GM12878 (cell line): ENCODE measurements at regions not wholly inside any gene's neighbourhood (a gene's known extent, or its start where the extent isn't known, plus 50 kb on each side); places are given as distances from the start of the nearest gene placed in this dataset.

ENCODE experiments used
- ATAC-seq: fragments of 200-7000 bp; cut with Tn5 transposase; 3 replicates; pipeline ENCODE4 v1.9.1; 2020; ENCODE audit warnings: mild to moderate bottlenecking, moderate library complexity
- BruUV-seq: library from RNA; stranded (reverse); fragments of 400-500 nt; replicated peaks from 2 replicates; lab custom pipeline; 2021; lab: Mats Ljungman, UMichigan
- CTCF ChIA-PET: fragments of 300-600 bp; sonication (Branson Sonifier 250); formaldehyde crosslinking; extraction: SDS; loops from one replicate; lab custom pipeline; 2021; ENCODE audit warnings: inconsistent platforms; lab: Yijun Ruan, JAX
- POLR2A ChIA-PET: fragments of 350-600 bp; formaldehyde crosslinking; extraction: SDS; loops from one replicate; lab custom pipeline; 2021; ENCODE audit warnings: inconsistent platforms; lab: Charles Lee
- RAD21 ChIA-PET: fragments of 300-600 bp; sonication (Branson Sonifier 250); formaldehyde crosslinking; loops from one replicate; lab custom pipeline; 2023; ENCODE audit warnings: antibody characterized with exemption; ENCODE audit not compliant: unreplicated experiment; lab: Charles Lee
- SMC1A ChIA-PET: fragments of 300-600 bp; sonication (Branson Sonifier 250); formaldehyde crosslinking; loops from one replicate; lab custom pipeline; 2023; ENCODE audit not compliant: unreplicated experiment, uncharacterized antibody; lab: Charles Lee
- DNase-seq: peaks from one replicate; pipeline ENCODE4 v3.0.0-alpha.2; 2011; ENCODE audit warnings: low read depth, low spot score
- FAIRE-seq: peaks from 3 replicates; lab custom pipeline; 2011; peaks lifted over from hg19 to GRCh38; lab: Jason Lieb, UNC
- H2AFZ ChIP-seq: 2 replicates; pipeline ENCODE4 v1.6.0; 2011; ENCODE audit warnings: low read depth, low read length, control low read depth; ENCODE audit not compliant: control insufficient read depth
- H3K27ac ChIP-seq: 2 replicates; pipeline ENCODE4 v1.5.1; 2011; ENCODE audit warnings: control low read depth; ENCODE audit not compliant: control insufficient read depth, insufficient read depth
- H3K27me3 ChIP-seq, 2 experiments: replicated peaks in 1 of 2; 2 replicates each; pipeline versions ENCODE4 v1.6.0 to v1.6.1; 2011; ENCODE audit warnings: low read length in 1 of 2; ENCODE audit not compliant: control insufficient read depth in 2 of 2, insufficient read depth in 2 of 2
- H3K36me3 ChIP-seq, 2 experiments: 2 replicates each; pipeline ENCODE4 v1.5.1; 2011; ENCODE audit warnings: low read length in 1 of 2; ENCODE audit not compliant: control insufficient read depth in 2 of 2, insufficient read depth in 2 of 2
- H3K4me1 ChIP-seq: 2 replicates; pipeline ENCODE4 v1.6.1; 2011; ENCODE audit warnings: mild to moderate bottlenecking, low read length, moderate library complexity, mixed read lengths; ENCODE audit not compliant: control insufficient read depth, insufficient read depth
- H3K4me2 ChIP-seq: 2 replicates; pipeline ENCODE4 v1.6.0; 2011; ENCODE audit warnings: control low read depth; ENCODE audit not compliant: control insufficient read depth, insufficient read depth
- H3K4me3 ChIP-seq: fragments of 200-600 bp; sonication (generic); 2 replicates; pipeline ENCODE4 v1.5.1; 2016
- H3K79me2 ChIP-seq: 2 replicates; pipeline ENCODE4 v1.6.0; 2011; ENCODE audit warnings: low read length; ENCODE audit not compliant: control insufficient read depth, insufficient read depth
- H3K9ac ChIP-seq: 2 replicates; pipeline ENCODE4 v1.8.0; 2011; ENCODE audit warnings: low read length, control low read depth, mixed read lengths; ENCODE audit not compliant: control insufficient read depth, insufficient read depth
- H3K9me3 ChIP-seq: replicated peaks from 3 replicates; pipeline ENCODE4 v1.5.1; 2011; ENCODE audit warnings: mild to moderate bottlenecking, low read length; ENCODE audit not compliant: control insufficient read depth, insufficient read depth
- H4K20me1 ChIP-seq: 2 replicates; pipeline ENCODE4 v1.6.0; 2011; ENCODE audit not compliant: control insufficient read depth, insufficient read depth
- ATF7 ChIP-seq: fragments of 450-650 bp; IDR thresholded peaks from 2 replicates; pipeline ENCODE4 v1.6.1; 2016; ENCODE audit warnings: low read depth, mild to moderate bottlenecking
- GABPA ChIP-seq: IDR thresholded peaks from 2 replicates; pipeline ENCODE4 v1.6.1; 2014; ENCODE audit warnings: antibody characterized with exemption, low read depth, mild to moderate bottlenecking, inconsistent platforms
- HDAC6 ChIP-seq: fragments of 200-600 bp; sonication (generic); IDR thresholded peaks from one replicate; pipeline ENCODE4 v1.8.0; 2017; ENCODE audit warnings: antibody characterized with exemption; ENCODE audit not compliant: unreplicated experiment
- LARP7 ChIP-seq: fragments of 450-650 bp; IDR thresholded peaks from 2 replicates; pipeline ENCODE4 v1.6.1; 2017; ENCODE audit warnings: mild to moderate bottlenecking
- MTA2 ChIP-seq: fragments of 450-650 bp; IDR thresholded peaks from 2 replicates; pipeline ENCODE4 v1.6.1; 2016; ENCODE audit warnings: low read depth, mild to moderate bottlenecking, moderate library complexity
- MXI1 ChIP-seq: fragments of 150-350 bp; IDR thresholded peaks from 2 replicates; pipeline ENCODE4 v1.6.1; 2011; ENCODE audit warnings: low read depth, mild to moderate bottlenecking, inconsistent platforms, low read length, improper control_type of control experiment
- RAD21 ChIP-seq: IDR thresholded peaks from 2 replicates; pipeline ENCODE4 v1.6.1; 2011; ENCODE audit warnings: mild to moderate bottlenecking, low read depth, low read length, moderate library complexity; ENCODE audit not compliant: insufficient read depth
- RFX5 ChIP-seq: IDR thresholded peaks from 2 replicates; pipeline ENCODE4 v1.6.1; 2011; ENCODE audit warnings: low read depth, low read length, improper control_type of control experiment
- STAT3 ChIP-seq: IDR thresholded peaks from 2 replicates; pipeline ENCODE4 v1.6.1; 2011; ENCODE audit warnings: low read depth, low read length, improper control_type of control experiment
- ZNF24 ChIP-seq: fragments of 450-650 bp; IDR thresholded peaks from 2 replicates; pipeline ENCODE4 v1.6.1; 2017; ENCODE audit warnings: antibody characterized with exemption, mild to moderate bottlenecking
- ZZZ3 ChIP-seq: IDR thresholded peaks from 2 replicates; pipeline ENCODE4 v1.6.1; 2011; ENCODE audit warnings: low read depth; ENCODE audit not compliant: control insufficient read depth, insufficient read length
- in situ Hi-C: fragments of 300-500 bp; cut with MboI; formaldehyde crosslinking; loops from 9 replicates; pipeline ENCODE4 v1.14.3; 2018; ENCODE audit warnings: mixed read lengths
- intact Hi-C: fragments of 100-400 bp; cut with micrococcal nuclease; formaldehyde crosslinking; loops from one replicate; pipeline ENCODE4 v1.14.2; 2022; ENCODE audit not compliant: unreplicated experiment
- TF ChIP-seq, protein P1 (sequence below): fragments of 450-650 bp; IDR thresholded peaks from 2 replicates; pipeline ENCODE4 v1.6.1; 2016; ENCODE audit warnings: mild to moderate bottlenecking

DNA sequence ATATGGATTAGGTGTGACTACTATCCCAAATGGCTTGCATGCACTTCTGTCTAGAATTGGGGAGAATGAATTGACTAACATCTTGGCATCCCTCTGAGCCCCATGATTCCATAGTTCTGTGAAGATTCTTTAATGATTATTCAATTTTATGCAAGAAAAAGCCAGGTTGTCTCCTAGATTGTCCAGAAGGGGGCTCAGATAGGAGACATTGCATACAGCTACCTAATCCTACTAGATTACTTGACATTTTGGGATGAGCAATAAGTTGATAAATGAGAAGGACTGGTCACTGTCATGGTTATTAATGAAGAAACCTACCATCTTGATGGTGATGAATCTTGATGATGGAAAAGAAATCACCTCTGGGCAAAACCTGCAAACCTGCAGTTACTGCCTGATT, 117.0 kb downstream of the CARTPT start:
- H3K27me3 ChIP-seq = no peaks in the 10 kb centered on the region; a peak in 1 of 4 replicates
- no peak overlapping the region for H3K4me3 ChIP-seq
- H3K36me3 ChIP-seq = no peaks in the 10 kb centered on the region
- ChIA-PET CTCF (interaction anchor here (1.2 kb wide), 1 partner anchor 87 kb away, joined by 3 read pairs; no protein-coding TSS in a partner anchor), RAD21 (no interaction called here), POLR2A (no interaction called here), SMC1A (no interaction called here)
- H4K20me1 ChIP-seq = no peaks in the 10 kb centered on the region
- H3K9ac ChIP-seq = no peak overlapping the region
- H3K4me2 ChIP-seq = no peak overlapping the region
- H3K27ac ChIP-seq = no peak overlapping the region
- BruUV-seq = no TSS peak
- in situ Hi-C loops (no loop called here), intact Hi-C loops (no loop called here)
- H3K79me2 ChIP-seq = no peaks in the 10 kb centered on the region
- DNase-seq (no peak), FAIRE-seq (no peak), ATAC-seq (no peak)
- TF ChIP-seq RAD21 = no peak
- TF ChIP-seq ATF7 = no peak
- TF ChIP-seq RFX5 = no peak
- no peak for TF ChIP-seq STAT3
- TF ChIP-seq LARP7 = no peak
- TF ChIP-seq GABPA = no peak
- TF ChIP-seq, protein P1, sequence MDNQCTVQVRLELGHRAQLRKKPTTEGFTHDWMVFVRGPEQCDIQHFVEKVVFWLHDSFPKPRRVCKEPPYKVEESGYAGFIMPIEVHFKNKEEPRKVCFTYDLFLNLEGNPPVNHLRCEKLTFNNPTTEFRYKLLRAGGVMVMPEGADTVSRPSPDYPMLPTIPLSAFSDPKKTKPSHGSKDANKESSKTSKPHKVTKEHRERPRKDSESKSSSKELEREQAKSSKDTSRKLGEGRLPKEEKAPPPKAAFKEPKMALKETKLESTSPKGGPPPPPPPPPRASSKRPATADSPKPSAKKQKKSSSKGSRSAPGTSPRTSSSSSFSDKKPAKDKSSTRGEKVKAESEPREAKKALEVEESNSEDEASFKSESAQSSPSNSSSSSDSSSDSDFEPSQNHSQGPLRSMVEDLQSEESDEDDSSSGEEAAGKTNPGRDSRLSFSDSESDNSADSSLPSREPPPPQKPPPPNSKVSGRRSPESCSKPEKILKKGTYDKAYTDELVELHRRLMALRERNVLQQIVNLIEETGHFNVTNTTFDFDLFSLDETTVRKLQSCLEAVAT = no peak
- TF ChIP-seq ZNF24 = no peak
- TF ChIP-seq ZZZ3 = no peak
- no peak for TF ChIP-seq HDAC6
- TF ChIP-seq MTA2 = no peak
- no peak for TF ChIP-seq MXI1
- H2AFZ ChIP-seq = no peak overlapping the region
- no peaks in the 10 kb centered on the region for H3K9me3 ChIP-seq
- no peaks in the 10 kb centered on the region for H3K4me1 ChIP-seq
